Esophagus squamous epithelium (tissue), 5 donors: ENCODE measurements at regions not wholly inside any gene's neighbourhood (a gene's known extent, or its start where the extent isn't known, plus 50 kb on each side); places are given as distances from the start of the nearest gene placed in this dataset.
"Not testable (repeated sequence)": the region's sequence is repeated elsewhere in the genome, so short reads cannot be mapped to it uniquely, and the experiment has no call there.

Source experiments
- DNase-seq: peaks from one replicate; lab custom pipeline; 2025; lab: John Stamatoyannopoulos, UW
- H3K27ac ChIP-seq, 4 donors: fragments of 200-600 bp; sonication (generic); one replicate each; pipeline ENCODE4 v1.5.1; 2016 to 2019; ENCODE audit warnings: mild to moderate bottlenecking in 1 of 4
- H3K27me3 ChIP-seq, 4 donors: fragments of 200-600 bp; sonication (generic); 1 replicate in 3 of 4; 2 replicates in 1 of 4; pipeline versions ENCODE4 v1.5.1 to v1.6.0; 2017 to 2021; ENCODE audit warnings: antibody characterized with exemption in 1 of 4
- H3K36me3 ChIP-seq, 3 donors: fragments of 200-600 bp; sonication (generic); one replicate each; pipeline ENCODE4 v1.5.1; 2016 to 2019
- H3K4me1 ChIP-seq, 3 donors: fragments of 200-600 bp; sonication (generic); one replicate each; pipeline ENCODE4 v1.5.1; 2017 to 2019
- H3K4me3 ChIP-seq, 4 donors: fragments of 200-600 bp; sonication (generic); 1 replicate in 3 of 4; 2 replicates in 1 of 4; pipeline ENCODE4 v1.5.1; 2016 to 2019; ENCODE audit warnings: mild to moderate bottlenecking in 2 of 4, moderate library complexity in 1 of 4
- H3K9me3 ChIP-seq, 3 donors: fragments of 200-600 bp; sonication (generic); one replicate each; pipeline ENCODE4 v1.5.1; 2016 to 2019
- WGBS, 2 donors: methylation state at CpG; one replicate each; pipeline ENCODE4 v1.1.5; 2018; 5-methylcytosine and 5-hydroxymethylcytosine counted together
- intact Hi-C: fragments of 100-400 bp; cut with DNase I; formaldehyde crosslinking; loops from one replicate; pipeline ENCODE4 v1.15.0; 2022
- donor health status: DM: yes; HTN: yes; CAD: no.

DNA sequence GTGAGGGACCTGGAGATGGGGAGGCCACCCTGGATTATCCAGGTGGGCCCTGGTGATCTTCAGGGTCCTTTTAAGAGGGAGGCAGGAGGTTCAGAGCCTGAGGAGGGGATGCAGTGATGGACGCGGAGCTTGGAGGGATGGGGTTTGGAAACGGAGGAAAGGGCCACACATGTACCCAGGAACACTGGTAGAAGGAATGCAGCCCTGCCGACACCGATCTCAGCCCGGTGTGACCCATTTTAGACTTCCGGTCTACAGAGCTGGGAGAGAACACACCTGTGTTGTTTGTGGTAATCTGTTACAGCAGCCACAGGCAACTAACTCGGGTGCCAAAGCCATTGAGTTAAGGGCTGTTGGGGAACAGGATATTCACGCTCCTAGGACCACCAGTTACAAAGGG is 345.2 kb downstream of the CNTNAP3B start:
- H3K27ac ChIP-seq, H3K9me3 ChIP-seq, intact Hi-C loops, H3K27me3 ChIP-seq, DNase-seq, H3K4me1 ChIP-seq, H3K4me3 ChIP-seq, H3K36me3 ChIP-seq: not testable (repeated sequence)
- WGBS, 2 donors = 83 to 93% methylated on average over 5 to 6 of the region's 9 CpGs

DNA sequence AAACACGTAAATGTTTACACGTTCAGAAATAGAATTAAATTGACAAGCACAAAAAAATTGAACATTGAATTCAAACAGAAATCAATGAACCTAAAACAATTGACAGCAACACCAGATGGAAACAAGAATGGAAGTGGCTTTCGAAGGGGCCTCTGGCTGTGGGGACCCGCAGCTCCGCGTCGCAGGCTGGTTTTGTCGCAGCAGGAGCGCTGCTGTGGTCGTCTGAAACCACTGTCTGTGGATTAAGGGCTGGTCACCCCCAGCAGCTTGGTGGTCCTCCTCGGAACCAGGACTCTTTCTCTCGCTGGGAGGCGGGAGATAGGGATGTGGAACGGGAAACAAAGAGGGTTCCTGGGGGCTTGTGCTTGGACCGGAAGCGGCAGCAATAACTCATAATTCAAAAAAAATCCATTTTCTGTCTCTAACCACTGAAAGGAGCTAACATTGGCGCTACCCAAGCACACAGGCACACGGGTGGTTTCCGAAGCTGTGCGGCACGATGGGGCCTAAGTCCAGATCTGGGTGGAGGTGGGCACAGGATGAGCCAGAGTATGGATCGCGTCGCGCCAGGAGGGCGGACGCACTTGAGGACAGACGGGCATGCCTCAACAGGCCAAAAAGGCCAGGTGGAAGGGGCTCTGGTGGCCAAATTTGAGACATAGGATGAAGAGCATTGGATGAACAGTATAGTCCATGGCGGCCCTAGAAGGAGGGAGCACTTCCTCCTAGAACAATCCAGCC is 346.0 kb downstream of the CNTNAP3B start:
- H3K4me1 ChIP-seq, H3K9me3 ChIP-seq, H3K4me3 ChIP-seq, H3K36me3 ChIP-seq, H3K27ac ChIP-seq, intact Hi-C loops, DNase-seq, H3K27me3 ChIP-seq: not testable (repeated sequence)
- 87 to 97% methylated on average over 10 to 15 of the region's 29 CpGs for WGBS, 2 donors

DNA sequence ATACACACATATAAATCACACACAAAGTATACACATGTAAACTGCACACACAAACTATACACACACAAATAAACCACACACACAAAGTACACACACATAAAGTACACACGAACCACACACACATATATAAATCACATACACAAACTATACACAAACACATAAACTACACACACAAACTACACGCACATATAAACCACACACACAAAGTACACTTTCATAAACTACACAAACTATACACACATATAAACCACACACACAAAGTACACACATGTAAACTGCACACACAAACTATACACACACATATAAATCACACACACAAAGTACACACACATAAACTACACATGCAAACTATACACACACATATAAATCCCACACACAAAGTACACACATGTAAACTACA is 347.3 kb downstream of the CNTNAP3B start:
- H3K4me3 ChIP-seq, H3K27ac ChIP-seq, H3K27me3 ChIP-seq, H3K36me3 ChIP-seq, H3K9me3 ChIP-seq, DNase-seq, H3K4me1 ChIP-seq, intact Hi-C loops: not testable (repeated sequence)
- 89 to 91% methylated on average over 2 of the region's 2 CpGs for WGBS, 2 donors

DNA sequence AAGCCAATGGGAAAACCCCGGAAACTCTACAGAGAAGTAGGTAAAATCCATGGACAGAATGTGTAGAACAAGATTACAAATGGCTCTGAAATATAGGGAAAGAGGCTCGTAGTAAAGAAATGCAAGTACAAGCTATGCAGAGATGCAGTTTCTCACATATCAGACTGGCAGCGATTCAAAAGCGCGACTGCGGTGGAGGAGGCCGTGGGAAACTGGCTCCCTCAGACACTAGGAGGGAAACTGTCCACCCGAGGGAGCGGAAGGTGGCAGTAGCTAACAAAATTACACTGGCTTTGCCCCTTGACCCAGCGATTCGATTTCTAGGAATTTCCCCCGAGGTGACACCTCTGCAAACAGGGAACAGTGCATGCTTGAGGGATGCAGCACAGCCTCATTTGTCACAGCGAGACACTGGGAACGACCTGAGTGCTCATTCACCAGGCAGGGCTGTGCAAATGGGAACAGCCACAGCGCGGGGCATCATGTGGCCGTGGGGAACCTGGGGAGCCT is 349.3 kb downstream of the CNTNAP3B start:
- H3K36me3 ChIP-seq, H3K27me3 ChIP-seq, H3K9me3 ChIP-seq, H3K4me3 ChIP-seq, DNase-seq, H3K27ac ChIP-seq, H3K4me1 ChIP-seq, intact Hi-C loops: not testable (repeated sequence)
- 53 to 63% methylated on average over 6 to 9 of the region's 17 CpGs for WGBS, 2 donors

DNA sequence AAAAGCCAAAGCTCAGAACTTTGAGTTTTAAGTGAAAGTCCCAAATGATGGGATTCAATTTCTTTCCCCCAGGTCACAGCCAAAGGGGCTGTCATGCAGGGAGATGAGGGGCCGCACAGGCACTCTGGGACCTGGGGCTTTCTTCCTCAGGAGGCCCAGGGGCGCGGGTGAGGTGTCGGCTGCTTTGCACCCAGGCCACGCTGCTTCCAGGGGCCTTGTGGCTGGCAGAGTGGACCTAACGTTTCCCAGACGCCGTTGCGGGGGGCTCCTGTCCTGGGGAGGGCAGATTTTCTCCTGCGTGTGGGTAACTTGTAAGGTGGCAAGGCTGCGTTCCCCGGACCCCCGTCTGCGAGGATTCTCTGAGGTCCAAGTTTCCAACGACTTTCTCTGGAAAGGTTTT is 350.0 kb downstream of the CNTNAP3B start:
- H3K4me1 ChIP-seq, H3K9me3 ChIP-seq, H3K4me3 ChIP-seq, H3K36me3 ChIP-seq, H3K27me3 ChIP-seq, intact Hi-C loops, DNase-seq, H3K27ac ChIP-seq: not testable (repeated sequence)
- WGBS, 2 donors = no CpG with 5 or more reads among the region's 15 CpGs

DNA sequence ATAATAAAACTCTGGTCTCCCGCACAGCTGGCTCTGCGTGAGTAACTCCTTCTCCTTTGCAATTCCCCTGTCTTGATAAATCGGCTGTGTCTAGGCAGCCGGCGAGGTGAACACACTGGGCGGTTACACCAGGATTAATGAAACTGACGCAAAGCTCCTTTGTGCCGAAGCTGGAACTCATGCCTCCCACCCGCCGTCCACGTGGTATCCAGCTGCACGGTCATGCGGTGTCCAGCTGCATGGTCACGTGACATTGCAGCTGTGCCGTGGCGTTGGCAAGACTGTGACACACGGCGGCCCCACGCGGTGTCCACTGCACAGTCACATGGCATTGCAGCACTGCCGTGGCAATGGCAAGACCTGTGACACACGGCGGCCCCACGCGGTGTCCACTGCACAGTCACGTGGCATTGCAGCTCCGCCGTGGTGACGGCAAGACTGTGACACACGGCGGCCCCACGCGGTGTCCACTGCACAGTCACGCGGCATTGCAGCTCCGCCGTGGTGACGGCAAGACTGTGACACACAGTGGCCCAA is 350.6 kb downstream of the CNTNAP3B start:
- H3K4me3 ChIP-seq, H3K27me3 ChIP-seq, DNase-seq, H3K36me3 ChIP-seq, intact Hi-C loops, H3K27ac ChIP-seq, H3K4me1 ChIP-seq, H3K9me3 ChIP-seq: not testable (repeated sequence)
- WGBS, 2 donors = 95 to 100% methylated on average over 2 to 25 of the region's 38 CpGs

DNA sequence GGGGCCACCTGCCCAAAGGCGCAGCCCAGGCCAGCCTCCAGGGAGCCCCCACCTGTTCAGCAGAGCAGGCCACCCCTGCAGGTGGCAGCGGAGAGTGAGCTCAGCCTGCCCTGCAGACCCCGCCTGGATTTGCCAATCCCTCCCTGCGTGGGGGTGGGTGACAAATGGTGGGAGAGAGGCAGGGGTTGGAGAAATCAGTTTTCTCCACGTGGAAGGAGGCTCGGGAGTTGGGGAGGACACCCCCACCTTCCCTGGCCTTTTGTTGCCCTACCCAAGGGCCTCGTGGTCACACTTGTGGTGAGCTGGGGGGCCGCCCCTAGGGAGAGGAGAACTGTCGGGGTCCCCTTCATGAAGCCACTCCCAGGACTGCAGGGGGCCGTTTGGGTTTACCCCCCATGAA is 351.7 kb downstream of the CNTNAP3B start:
- DNase-seq, H3K9me3 ChIP-seq, H3K27me3 ChIP-seq, H3K4me3 ChIP-seq, H3K36me3 ChIP-seq, intact Hi-C loops, H3K27ac ChIP-seq, H3K4me1 ChIP-seq: not testable (repeated sequence)
- 40% methylated on average over 2 of the region's 10 CpGs; no CpG with 5 or more reads in 1 of the 2 donors for WGBS, 2 donors

DNA sequence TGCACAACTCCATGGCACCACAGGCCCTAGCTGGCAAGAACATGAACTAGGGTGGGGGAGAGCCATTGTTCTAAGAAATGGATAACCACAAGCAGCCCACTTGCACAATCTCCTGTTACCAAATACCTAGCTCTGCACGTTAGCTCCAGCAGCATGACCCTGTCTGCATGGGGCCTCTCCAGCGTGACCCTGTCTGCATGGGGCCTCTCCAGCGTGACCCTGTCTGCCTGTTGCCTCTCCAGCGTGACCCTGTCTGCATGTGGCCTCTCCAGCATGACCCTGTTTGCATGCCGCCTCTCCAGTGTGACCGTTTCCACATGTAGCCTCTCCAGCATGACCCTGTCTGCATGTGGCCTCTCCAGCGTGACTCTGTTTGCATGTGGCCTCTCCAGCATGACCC is 356.7 kb downstream of the CNTNAP3B start:
- H3K9me3 ChIP-seq, H3K27me3 ChIP-seq, H3K4me1 ChIP-seq, H3K4me3 ChIP-seq, H3K36me3 ChIP-seq, DNase-seq, intact Hi-C loops, H3K27ac ChIP-seq: not testable (repeated sequence)
- 0% methylated on average over 1 of the region's 7 CpGs; no CpG with 5 or more reads in 1 of the 2 donors for WGBS, 2 donors

DNA sequence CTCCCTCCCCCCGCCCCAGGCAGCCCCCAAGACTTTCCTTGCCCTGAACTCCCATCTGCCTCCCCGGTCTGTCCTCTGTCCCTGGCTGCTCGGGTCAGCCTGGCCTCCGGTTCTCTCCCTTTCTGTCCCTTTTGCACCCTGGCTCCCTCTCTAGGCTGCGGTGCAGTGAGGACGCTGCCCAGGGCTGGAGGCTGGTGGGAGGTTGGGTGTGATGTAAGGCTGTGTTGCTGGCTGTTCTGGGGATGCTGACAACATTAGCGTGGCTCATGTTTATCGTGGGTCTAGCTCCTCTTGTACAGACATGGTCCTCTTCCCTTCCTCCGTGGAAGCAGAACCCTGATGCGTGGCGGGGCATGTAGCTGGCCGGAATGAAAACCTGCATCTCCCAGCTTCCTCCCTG is 357.5 kb downstream of the CNTNAP3B start:
- H3K4me3 ChIP-seq, H3K9me3 ChIP-seq, DNase-seq, H3K36me3 ChIP-seq, H3K4me1 ChIP-seq, H3K27ac ChIP-seq, intact Hi-C loops, H3K27me3 ChIP-seq: not testable (repeated sequence)
- 64 to 80% methylated on average over 1 to 3 of the region's 12 CpGs for WGBS, 2 donors

DNA sequence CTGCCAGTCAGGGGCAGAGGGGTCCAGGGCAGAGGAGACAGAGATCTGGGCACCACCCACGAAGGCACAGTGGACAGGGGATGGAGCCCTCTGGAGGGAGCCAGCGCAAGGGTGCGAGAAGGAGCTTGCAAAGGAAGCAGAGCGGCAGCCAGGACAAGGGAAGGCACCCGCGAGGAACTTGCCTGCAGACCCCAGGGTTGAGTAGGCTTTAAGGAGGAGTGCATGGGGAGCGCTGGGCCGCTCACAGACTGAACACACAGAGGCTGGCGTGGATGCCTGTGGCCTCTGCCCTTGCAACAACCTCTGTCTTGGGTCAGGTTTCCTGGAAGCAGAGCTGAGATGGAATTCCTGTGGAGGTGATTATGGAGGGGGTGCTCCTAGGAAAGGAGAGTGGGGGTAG is 374.4 kb downstream of the CNTNAP3B start:
- H3K27me3 ChIP-seq, H3K9me3 ChIP-seq, H3K4me1 ChIP-seq, H3K4me3 ChIP-seq, DNase-seq, intact Hi-C loops, H3K36me3 ChIP-seq, H3K27ac ChIP-seq: not testable (repeated sequence)
- 79 to 89% methylated on average over 6 of the region's 9 CpGs for WGBS, 2 donors

DNA sequence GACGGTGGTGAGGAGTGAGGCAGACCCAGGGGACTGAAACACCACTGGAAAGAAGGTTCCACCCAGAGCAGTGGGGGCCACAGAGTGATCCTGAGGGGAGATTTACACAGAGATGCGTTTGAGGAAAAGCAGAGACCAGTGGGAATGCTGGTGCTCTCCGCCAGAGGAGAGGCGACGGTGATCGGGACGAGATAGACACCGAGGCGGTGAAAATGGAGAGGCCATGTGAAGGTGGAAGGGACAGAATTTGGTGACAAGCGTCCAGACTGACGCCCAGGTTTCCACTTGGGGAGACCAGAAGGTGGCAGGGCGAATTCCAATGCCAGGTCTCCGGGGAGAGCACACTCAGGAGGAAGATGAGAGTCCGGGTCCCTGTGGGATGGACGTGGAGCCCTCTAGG is 374.8 kb downstream of the CNTNAP3B start:
- H3K27ac ChIP-seq, H3K4me3 ChIP-seq, H3K9me3 ChIP-seq, H3K4me1 ChIP-seq, intact Hi-C loops, DNase-seq, H3K27me3 ChIP-seq, H3K36me3 ChIP-seq: not testable (repeated sequence)
- 87 to 89% methylated on average over 9 to 11 of the region's 15 CpGs for WGBS, 2 donors

DNA sequence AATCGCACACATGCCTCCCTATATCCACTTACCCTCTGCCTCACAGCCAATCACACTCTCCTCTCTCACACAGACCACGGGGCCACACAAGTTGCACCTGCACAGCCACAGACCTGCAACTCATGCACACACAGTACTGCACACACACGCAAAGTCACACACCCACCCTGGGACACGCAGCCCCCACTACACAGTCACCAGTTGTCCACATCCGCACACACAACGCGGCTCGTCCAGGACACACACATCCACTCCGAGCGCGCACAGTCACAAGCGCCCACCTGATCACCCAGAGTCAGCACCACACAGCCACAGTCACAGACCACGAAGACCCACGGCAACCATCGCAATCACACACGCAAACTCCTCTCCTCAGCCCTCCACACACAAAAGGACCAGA is 387.3 kb downstream of the CNTNAP3B start:
- H3K4me3 ChIP-seq, H3K4me1 ChIP-seq, H3K27ac ChIP-seq, H3K27me3 ChIP-seq, H3K36me3 ChIP-seq, intact Hi-C loops, H3K9me3 ChIP-seq, DNase-seq: not testable (repeated sequence)
- WGBS, 2 donors = no CpG with 5 or more reads among the region's 16 CpGs

DNA sequence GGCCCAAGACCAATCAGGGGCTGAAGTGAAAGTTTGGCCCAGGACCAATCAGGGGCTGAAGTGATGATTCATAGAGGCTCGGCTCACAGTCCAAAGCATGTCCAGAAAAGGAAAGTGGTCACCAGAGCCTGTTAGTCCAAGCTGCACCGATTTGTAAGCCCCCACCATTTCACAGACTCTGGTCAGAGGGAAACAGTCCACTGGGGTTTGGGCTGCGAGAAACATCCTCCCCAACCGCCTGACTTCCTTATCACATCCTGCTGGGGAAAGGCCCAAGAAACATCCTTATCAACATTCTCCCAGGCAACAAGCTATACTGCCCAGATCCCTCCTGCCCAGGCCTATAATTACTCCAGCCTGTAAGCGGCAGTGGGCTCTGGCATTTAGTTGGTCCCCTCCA is 388.1 kb downstream of the CNTNAP3B start:
- H3K36me3 ChIP-seq, H3K27me3 ChIP-seq, DNase-seq, H3K4me3 ChIP-seq, H3K27ac ChIP-seq, intact Hi-C loops, H3K9me3 ChIP-seq, H3K4me1 ChIP-seq: not testable (repeated sequence)
- WGBS, 2 donors = 33 to 50% methylated on average over 1 to 4 of the region's 5 CpGs
